ENCODE measurements at regions not wholly inside any gene's neighbourhood (a gene's known extent, or its start where the extent isn't known, plus 50 kb on each side); places are given as distances from the start of the nearest gene placed in this dataset.

DNA sequence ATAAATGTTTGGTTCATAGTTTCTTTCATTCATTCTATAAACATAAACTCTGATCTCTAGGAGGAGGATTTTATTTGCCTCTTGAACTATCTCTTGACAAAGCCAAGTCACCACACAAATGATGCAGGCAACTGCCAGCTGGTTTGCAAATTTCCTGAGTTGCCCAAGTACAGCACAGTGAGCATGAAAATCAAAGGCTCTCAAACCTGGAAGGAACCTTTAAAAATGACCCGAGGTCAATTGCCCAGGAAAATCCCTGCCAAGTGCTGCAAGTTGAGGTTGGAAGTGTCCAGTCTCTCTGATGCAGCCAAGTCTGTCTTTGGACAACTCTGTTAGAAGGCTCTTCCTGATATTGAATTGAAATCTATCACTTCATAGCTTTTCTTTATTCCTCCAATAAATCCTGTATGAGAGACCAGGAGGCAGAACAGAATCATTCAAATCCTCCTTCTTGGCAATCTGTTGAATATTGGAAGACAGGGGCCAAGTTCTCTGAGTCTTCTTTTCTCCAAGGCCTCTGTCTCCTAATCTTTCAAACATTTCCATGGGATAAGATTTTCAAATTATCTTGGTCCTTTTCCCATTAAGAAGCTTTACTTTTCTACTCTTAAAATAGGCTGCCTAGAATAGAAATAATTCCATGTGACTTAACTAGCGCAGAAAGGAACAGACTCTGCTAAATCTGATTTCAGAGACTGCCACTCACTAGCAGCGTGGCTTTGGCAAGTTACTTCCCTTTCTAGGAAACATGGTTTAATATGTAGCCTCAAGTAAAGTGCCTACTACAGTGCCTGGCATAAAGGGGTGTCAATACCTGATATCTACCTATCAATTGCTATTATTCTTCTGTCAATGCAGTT lies 159.2 kb downstream of the SNX18 start:
- DNase-seq (ENCODE audit: low read depth), result no peak

- peak; percentile 89 for DNase-seq (ENCODE audit: low read depth)
Observed at GRCh38 chr5:54673523-54674225, 156.1 kb downstream of the SNX18 start.

DNA sequence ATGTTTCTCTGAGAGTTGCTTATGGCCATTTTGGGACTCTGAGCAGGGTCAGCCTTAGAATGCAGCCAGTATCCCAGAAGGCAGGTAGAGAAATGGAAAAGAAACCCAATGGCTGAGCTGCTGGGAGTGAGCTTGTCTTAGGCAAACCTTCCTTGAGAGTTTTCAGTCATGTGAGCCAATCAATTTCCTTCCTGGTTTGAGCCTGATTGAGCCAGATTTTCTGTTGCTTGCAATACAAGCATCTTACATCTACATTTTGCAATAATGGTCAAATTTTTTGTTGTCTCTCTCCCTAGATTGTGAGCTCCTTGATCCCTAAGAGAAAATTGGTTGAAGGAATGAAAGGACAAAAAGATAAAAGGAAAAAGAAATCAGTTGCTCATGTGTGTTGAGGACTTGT lies 155.3 kb downstream of the SNX18 start:
- no peak for DNase-seq (ENCODE audit: low read depth)

- DNase-seq (ENCODE audit: low read depth), result peak; percentile 39
Observed at GRCh38 chr5:54671681-54672080, 154.1 kb downstream of the SNX18 start.

GRCh38 chr5:54671111-54671531 lies 153.6 kb downstream of the SNX18 start:
- peak; percentile 85 for DNase-seq (ENCODE audit: low read depth)

GRCh38 chr5:54670281-54670680 lies 152.7 kb downstream of the SNX18 start:
- no peak for DNase-seq (ENCODE audit: low read depth)

DNA sequence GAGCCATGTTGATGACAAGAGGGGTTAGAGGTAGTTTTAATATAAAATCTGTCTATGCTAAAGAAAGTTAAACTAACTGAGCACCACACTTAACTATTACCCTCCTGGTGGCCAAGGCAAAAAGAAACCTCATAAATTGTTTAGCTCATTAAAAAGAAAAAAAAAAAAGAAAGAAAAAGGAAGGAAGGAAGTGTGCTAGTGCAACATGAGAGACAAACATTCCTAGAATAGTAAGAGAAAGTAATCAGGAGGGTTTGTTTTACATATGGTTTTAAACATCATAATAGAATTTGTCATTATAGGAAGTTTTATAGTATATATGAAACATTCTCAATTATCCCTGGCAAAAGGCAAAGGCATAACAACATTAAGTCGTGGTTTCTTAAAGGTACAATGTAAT lies 152.3 kb downstream of the SNX18 start:
- no peak for DNase-seq (ENCODE audit: low read depth)

GRCh38 chr5:54669285-54669684 lies 151.7 kb downstream of the SNX18 start:
- peak; percentile 31 for DNase-seq (ENCODE audit: low read depth)

DNA sequence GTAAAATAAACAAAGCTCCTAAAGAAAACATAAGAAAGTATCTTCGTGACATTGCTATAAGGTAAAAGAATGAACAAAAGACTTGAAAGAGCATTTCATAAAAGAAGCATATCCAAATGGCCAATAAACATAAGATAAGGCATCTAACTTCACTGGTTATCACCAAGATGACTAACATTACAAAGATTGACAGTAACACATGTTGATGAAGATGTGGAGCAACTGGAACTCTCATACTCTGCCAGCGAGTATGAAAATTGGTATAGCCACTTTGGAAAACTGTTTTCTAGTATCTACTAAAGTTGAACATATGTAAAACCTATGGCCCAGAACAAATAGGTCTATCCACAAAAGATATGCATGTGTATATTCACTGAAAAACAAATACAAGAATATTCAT lies 150.5 kb downstream of the SNX18 start:
- DNase-seq (ENCODE audit: low read depth), result no peak

DNA sequence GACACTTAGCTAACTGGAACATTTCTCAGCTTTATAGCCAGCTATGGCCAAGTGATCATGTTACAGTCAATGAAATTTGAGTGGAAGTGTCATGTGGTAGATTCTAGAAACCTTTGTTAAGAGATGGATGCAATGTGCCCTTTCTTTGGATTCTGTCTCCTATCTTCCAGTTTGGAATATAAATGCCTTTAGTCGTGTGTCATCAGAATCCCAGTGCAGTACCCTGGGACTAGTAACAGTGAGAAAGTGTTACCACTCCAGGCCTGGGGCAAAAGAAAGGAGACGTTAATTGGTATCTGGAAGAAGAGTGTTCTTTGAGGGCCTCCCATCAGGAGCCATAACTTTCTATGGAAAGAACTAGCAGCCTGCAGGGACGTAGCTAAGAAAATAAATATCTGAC lies 149.6 kb downstream of the SNX18 start:
- DNase-seq (ENCODE audit: low read depth), result no peak

DNA sequence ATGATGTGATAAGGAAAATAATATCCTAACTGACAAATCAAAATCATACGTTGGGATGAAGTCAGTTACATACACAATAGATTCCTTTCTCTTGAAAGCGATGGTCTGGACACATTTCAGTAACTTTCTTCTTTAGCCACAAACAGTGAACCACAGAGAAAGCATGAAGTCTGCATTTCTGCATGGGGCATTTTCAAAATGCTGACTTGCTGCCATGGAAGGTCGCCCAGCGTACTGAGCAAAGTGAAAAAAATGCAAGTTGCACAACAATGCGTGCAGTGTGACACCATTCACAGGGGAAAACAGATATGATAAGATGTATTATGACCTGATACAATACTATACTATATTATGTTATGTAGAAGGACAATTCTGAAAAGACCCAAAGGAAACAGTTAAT lies 146.3 kb downstream of the SNX18 start:
- peak; percentile 97 for DNase-seq (ENCODE audit: low read depth)

DNA sequence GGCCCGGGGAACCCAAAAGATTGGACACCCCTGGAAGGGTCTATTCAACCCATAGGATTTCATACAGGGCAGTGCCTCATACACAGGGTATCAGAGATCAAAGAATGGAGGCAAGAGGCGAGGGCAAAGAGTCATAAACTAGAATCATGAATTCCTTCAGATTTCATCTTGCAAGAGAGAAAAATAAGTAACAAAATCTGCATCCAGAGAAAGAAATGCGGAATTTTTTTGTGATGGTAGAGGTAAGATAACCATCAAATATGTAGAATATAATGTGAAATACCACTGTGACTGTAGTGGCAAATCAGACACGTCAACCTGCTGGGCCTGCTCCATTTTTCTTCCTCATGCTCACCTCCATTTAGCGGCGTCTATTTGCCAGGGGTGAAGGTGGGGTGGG lies 143.6 kb downstream of the SNX18 start:
- no peak for DNase-seq (ENCODE audit: low read depth)

GRCh38 chr5:54659700-54660131 lies 142.2 kb downstream of the SNX18 start:
- DNase-seq (ENCODE audit: low read depth), result no peak

- DNase-seq (ENCODE audit: low read depth), result peak; percentile 71
Observed at GRCh38 chr5:54658010-54658409, 140.5 kb downstream of the SNX18 start.

DNA sequence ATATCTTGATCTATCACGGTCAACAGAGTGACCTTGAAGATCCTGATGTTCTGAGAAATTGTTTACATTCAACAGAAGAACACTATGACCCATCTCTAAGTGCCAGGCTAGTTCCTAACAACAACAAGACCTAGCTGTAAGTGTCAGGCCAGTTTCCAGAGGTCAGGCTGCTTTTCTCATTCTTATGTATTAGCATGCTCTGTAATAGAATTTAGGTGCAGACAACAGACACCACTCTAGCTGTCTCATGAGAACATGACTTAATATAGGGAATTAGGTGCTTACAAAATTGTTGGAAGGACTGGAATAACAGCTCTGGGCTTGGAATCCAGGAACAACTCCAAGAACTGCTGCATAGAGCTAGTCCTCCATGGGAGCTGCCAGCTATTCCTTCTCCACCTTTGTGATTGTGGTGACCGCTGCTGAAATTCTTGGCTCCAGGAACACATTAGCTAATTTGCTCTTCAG lies 138.7 kb downstream of the SNX18 start:
- peak; percentile 34 for DNase-seq (ENCODE audit: low read depth)

GRCh38 chr5:54655761-54656160 lies 138.2 kb downstream of the SNX18 start:
- no peak for DNase-seq (ENCODE audit: low read depth)

DNA sequence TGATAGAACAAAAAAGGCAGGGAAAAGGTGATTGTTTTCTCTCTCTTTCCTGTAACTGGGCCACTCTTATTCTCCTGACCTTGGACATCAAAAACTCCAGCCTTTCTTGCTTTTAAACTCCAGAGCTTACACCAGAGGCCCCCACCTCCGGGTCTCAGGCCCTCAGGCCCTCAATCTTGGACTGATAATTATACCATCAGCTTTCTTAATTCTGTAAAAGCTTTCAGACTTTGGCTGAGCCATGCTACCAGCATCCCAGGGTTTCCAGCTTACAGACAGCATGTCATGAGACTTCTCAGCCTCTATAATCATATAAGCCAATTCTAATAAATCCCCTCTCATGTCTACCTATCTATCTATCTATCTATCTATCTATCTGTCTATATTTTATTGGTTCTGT lies 137.7 kb downstream of the SNX18 start:
- no peak for DNase-seq (ENCODE audit: low read depth)

- DNase-seq (ENCODE audit: low read depth), result peak; percentile 66
Observed at GRCh38 chr5:54653956-54654614, 136.5 kb downstream of the SNX18 start.

- peak; percentile 36 for DNase-seq (ENCODE audit: low read depth)
Observed at GRCh38 chr5:54651482-54652076, 134.0 kb downstream of the SNX18 start.

GRCh38 chr5:54649041-54649504 lies 131.5 kb downstream of the SNX18 start:
- no peak for DNase-seq (ENCODE audit: low read depth)

DNA sequence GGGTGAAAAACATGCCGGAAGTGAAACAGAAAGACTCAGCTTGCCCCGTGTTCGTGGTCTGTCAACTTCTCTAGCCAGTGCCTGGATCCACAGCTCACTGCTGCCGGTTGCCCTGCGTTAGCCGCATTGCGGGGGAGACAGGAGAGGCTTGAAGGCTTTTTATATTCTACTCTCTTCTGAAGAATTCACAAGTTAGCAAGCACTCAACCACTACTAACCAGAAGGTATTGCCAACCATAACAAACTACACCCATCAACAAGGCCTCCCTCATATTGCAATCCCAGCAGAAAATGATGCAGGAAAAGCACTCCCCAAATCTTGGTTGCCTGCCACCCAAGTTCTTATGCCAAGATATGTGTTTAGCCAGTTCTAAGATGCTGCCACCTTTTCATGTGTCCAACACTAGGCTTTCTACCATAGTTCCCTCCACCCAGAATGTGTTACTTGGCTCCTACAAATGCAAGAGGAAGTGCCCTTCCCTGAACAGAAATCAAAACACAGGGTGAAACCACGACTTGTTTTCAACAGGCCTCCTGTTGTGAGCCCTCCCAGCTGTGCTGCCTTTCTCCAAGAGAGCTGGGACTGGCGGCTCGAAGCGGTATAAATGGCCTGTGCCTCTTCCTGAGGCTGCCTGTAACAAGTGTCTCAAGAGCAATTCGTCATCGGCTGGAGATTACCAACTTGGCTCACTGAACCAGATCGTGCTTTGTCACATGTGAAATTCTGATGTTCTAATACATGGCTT lies 129.0 kb downstream of the SNX18 start:
- DNase-seq (ENCODE audit: low read depth), result peak; percentile 65

All from iris pigment epithelial cell (primary cell).